HepG2 (cell line): ENCODE measurements at regions not wholly inside any gene's neighbourhood (a gene's known extent, or its start where the extent isn't known, plus 50 kb on each side); places are given as distances from the start of the nearest gene placed in this dataset.

Source experiments
- SUZ12 ChIP-seq: fragments of 150-350 bp; IDR thresholded peaks from 2 replicates; pipeline ENCODE4 v1.6.1; 2014; ENCODE audit warnings: low read depth, low read length
- TCF7L2 ChIP-seq: IDR thresholded peaks from 2 replicates; pipeline ENCODE4 v1.6.1; 2011; ENCODE audit warnings: mild to moderate bottlenecking, low read depth, low read length, moderate library complexity
- ZNF274 ChIP-seq: sonication (generic); formaldehyde crosslinking; IDR thresholded peaks from 2 replicates; pipeline ENCODE4 v1.5.1; 2020; ENCODE audit warnings: mild to moderate bottlenecking, missing genetic modification reagents

DNA sequence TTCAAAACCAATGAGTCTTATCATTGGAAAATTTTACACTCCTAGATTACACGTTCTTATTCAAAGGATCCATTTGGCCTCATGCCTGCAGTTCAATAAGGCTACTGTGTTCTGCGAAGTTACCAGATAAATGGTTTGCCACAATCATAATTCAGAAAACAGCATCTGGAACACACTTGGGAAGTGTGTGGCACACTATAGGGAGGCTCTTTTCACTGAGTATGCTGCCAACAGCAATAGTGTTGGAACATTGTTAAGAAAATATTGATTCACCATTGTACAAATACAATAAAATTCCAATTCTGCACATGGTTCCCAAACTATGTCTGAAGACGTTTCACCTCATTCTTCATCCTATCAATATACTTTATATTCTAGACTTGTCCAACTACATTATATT lies 141.4 kb upstream of the DOK6 start:
- TF ChIP-seq SUZ12 (no peak), TCF7L2 (no peak), ZNF274 (CRISPR knock-in tag) (no peak)
